Activated naive CD4-positive, alpha-beta T cell treated with Interleukin-2 at 50 U/mL for 16 hours (primary cell): ENCODE measurements at regions not wholly inside any gene's neighbourhood (a gene's known extent, or its start where the extent isn't known, plus 50 kb on each side); places are given as distances from the start of the nearest gene placed in this dataset.
A peak's percentile ranks its signal among the peaks of the same experiment; 100 is the strongest.
"Not testable (repeated sequence)": the region's sequence is repeated elsewhere in the genome, so short reads cannot be mapped to it uniquely, and the experiment has no call there.

ENCODE experiments used
- DNase-seq: peaks from one replicate; pipeline ENCODE4 v3.0.0-alpha.2; 2020

DNA sequence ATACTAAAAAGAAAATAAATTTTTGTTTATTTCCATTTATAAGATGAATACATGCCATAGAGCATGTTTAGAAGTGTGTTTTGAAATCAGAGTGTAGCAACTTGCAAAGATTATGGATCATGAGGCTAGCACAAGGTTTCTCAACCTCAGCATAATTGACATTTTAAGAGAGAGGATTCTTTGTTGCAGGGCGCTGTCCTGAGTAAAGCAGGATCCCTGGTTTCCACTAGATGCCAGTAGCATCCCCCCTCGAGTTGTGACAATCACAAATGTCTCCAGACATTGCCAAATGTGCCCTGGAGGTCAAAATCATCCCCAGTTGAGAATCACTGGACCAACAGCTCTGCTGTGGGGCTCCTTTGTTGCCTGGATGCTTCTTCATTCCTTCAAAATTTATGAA lies 128.5 kb upstream of the RBMS3 start:
- no peak for DNase-seq

DNA sequence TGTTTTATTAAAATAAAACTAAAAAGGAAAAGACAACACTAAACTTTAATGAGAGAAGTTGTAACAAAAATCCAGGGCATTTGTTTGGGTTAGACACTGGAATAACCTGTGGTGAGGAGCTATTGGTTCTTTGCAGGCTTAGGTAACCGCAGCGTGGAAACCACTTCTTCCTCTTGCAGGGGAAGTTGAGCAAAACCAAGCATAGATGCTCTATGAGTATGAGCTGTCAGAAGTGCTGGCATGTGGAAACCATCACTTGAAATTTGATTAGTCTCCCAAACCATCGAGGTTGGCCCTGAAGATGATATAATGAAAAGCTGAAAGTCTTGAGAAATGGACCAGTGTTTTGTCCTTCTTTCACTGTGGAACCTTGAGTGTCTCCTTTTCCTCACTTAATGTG lies 127.1 kb upstream of the RBMS3 start:
- no peak for DNase-seq

DNA sequence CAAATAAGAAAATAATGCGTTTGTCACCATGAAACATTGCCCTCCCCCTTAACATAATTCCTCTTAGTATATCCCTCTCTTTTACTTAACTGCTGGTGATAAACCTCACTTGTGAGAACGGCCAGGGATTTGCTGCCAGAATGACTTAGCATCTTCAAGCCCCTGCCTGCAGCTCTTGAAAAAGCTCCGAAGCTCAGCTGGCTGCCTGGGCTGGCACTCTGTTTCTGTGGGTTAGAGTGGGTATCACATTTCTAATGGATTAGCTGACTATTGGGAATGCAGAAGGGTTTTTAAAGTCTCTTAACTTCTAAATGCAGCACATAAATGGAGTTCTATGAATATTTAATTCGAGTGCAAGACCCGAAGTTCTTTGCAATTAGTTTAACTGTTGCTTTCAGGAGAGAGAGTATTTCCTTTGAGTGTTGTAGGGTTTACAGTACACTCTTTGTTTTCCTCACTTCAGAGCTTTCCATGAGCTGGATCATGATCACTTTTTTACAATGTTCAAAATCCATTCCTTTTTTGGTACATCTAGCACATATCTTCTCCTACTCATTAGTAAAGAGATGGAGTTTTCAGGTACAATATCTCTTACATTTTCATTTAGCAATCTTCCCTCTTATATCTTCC lies 124.7 kb upstream of the RBMS3 start:
- DNase-seq = no peak

DNA sequence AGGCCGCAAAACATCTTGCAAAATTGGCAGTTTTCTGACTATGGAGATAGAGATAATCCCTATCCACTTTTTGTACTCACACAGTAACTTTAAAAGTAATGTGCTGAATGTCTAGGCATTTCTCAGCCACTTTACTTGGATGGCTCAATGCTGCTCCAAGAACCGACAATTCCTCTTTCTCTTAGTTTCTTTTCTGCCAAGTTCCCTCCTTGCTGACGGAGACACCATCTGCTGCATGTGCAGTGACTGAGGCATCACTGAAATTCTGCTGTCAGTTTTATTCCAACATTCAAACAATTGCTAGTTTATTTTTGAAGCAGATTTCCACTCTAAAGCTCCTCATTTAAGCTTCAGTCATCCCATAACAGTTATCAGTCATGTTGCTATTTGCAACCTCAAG lies 116.0 kb upstream of the RBMS3 start:
- DNase-seq = no peak

DNA sequence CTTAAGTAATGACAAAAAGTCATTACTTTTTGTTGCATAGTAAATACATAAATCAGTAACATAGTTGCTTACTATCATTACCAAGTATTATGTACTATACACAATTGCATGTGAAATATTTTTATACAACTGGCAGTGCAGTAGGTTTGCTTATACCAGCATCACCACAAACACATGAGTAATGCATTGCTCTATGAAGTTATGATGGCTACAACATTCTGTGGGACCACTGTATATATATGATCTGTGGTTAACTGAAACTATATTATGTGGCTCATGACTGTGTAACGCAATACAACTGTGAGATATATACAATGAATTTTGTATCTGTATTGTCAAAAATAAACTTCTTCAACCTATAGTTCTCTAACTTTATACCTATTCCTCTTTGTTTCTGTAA lies 113.7 kb upstream of the RBMS3 start:
- DNase-seq = no peak

DNA sequence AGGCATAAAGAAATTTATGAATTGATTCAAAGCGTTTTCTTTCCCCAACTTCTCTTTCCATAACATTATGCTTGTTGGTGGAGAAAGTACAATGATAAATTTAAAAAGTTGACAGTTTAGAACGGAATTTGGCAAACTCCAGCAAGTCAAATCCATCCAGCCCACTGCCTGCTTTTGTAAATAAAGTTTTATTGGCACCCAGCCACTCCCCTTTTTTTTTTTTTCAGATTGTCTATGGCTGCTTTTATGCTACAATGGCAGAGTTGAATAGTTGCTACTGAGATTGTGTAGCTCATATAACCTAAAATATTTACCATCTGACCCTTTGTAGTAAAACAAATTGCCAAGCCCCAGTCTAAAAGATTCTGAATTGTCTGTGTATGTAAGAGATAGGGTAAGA lies 112.8 kb upstream of the RBMS3 start:
- no peak for DNase-seq

DNA sequence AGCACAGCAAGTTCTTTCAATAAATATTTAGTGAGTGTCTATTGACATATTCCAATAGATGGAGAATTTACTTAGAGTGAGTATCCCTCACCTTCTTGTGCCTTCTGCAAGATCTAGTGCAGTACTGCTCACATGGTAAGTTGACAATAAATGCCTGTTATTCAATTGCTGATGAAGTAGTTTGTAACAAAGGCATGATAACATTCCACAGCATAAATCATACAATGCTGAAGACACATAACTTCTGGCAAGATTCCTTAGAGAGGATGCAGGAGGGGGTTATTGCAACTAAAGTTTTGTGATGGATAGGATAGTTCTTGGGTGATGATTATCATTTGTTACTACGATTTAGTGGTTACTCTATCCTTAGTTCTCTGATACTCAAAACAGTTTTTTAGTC lies 112.2 kb upstream of the RBMS3 start:
- no peak for DNase-seq

DNA sequence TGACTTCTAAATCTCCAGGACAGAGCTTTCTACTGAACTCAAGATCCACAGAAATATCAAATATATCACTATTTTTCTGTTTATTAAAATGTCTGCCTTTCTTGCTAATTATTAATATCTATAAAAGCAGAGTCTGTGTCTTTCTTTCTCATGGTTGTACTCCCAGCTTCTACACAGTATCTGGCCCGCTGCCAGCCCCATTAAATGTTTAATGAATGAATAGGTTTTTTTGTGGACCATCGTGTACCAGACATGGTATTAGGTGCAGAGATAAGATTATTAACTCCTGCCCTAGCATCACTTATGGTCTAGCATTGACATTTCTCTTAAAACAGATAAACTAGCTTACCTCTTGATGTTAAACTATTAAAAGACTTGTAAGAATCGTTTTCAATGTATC lies 111.4 kb upstream of the RBMS3 start:
- no peak for DNase-seq

DNA sequence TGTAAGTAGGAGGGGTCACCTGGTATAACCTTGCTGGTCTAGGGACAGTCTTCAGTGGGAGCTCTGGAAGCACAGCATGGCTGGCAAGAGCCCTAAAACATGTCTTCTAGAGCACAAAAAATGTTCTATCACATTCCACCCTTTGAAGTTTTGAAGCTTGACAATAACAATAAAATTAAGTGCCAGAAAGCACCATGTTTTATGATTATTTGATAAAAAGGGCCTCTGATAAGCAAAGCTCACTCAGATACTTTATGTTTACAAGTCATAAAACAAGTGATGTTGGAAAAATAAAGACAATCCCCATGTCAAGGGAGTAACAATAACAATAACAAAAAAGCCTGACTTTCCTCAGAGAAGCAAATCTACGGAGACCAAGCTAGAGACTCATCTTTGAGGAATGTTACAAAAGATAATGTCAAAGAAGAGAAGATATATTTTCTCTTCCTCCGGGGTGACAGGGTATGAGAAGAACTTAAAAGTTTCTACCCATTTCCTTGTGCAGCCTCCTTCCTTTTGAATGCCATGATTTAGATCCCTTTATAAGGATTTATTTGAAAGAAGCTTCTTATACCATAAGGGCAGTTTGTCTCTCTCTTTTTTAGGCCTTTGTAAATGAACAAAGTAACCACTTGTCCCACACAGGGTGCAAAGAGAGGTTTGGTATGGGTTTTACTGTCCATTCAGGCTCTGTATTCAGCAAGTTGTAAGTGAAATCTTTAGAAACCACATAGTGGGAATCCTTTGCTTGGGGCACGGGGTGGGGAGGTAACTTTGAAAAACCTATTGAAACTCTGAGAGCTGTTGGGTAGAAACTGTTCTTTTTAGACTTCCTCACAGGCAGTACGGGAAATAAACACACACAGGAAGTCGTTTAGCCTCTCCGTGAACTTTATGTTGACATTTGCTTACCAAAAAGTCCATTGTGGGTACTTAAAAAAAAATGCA lies 109.6 kb upstream of the RBMS3 start:
- no peak for DNase-seq

DNA sequence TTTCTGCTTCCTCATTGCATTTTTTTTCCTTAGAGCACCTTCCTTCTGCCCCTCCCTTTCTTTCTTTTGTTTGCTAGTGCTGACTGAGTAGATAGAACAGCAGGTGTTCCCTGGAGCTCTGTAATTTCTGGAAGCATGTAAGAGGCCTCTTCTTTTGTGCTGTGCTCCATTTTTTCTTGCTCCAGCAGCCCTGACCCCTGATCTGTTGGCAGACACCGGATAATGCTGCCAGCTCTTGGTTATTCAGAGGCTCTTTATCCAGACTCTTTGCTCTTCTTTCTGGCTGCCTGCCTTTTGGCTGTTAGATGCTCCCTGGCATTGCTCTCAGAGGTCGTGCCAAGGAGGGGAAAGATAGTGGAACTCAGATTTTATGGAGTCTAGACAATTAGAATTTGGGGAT lies 104.4 kb upstream of the RBMS3 start:
- no peak for DNase-seq

DNA sequence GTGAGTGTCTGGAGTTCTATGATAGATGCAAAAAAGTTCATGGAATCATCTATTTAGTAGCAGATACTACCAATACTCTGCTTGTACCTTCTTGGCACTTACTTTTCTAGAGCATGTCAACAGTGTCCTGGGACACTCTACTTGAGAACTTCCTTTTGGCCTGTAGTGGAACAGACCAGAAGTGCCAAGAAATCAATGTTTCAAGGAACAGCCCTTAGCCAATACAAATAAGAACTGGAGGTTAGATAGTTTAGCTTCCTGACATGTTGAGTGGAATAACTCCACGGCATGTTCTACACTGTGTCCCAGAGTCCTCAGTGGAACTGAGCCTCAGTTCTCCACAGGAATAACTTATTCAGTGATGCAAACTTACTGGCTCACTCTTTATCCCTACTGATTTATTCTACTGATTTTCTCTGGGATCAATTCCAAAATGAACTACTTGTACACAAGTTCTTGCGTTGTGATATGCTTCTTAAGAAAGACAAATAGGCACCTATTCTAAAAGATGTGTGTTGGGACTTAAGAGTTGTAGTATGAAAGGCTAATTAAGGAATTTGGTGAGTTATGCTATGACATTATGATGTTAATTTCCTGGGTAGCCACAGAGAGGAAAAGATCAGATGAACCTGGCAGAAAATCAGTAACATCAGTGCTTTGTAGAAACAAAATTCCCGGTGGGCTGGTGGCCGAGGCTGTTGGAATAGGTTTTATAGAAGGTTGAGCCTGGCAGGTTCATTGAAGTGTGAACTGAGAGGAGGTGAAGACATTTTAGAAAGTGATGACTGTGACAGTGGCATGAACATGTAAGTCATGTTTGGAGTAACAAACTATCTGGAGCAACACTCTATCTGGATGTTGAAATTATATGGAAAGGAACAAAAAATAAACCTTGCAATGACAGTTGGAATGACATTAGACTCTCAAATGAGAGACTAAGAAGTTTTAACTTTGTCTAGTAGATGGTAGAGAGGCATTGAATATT lies 101.8 kb upstream of the RBMS3 start:
- no peak for DNase-seq

DNA sequence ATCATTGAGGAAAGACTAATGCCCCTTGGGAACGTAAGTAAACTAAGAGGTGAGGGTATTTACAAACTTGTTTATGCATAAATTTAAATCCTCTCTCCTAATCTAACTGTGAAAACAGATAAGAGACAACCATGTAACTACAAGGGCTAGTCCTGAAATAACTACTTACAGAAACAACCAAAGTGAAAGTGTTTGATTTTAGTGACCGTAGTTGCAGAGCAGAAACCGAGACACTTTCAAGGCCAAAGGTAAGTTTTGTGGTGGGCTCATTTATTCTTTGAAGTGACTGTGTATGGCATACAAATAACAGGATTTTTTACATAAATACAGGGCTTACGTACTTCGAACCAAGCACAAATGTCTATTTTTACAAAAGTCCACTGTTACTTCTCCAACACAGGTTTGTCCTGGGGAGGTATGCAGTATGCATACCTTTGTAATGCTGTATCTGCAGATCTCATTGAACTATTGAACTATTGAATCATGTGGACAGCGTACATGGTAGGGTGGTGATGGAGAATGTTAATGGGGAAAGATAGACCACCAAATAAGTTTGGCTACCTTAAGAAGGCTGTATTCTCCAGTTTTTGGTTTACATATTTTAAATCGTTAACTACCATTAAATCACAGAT lies 99.6 kb upstream of the RBMS3 start:
- DNase-seq = no peak

DNA sequence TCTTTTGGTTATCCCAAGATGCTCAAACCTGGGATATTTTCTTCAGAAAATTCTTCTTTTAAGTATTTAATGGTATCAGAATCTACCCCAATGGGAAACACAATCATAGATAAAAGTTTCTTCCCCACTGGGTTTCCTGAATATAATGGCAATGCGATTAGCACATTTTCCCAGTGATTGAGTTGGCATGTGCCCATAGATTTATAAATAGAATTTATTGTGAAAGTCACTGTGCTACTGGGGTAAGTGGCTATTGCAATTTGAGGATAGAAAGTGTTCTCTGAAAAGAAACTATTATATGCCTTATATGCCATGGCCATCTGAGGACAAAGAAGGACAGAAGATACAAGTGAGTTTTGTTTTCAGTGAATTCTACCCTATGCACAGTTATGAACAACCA lies 99.0 kb upstream of the RBMS3 start:
- no peak for DNase-seq

DNA sequence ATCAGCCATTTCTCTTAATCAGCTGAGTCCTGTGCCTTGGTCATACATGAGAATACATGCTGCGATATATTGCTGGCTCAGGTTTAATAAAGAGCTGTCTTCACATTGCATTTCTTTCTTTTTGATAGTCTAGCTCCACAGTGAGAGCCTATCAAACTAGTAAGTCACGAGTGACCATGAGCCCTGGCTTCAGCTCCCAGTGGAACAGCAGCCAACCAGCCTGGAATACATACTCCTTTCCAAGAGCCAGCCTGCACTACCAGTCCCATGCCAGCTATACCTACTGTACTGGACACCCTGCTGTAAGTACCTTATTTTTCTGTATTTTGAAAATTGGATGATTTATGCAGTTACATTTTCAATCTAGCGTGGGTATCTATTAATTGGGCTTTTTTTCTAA lies 98.0 kb upstream of the RBMS3 start:
- DNase-seq = not testable (repeated sequence)

DNA sequence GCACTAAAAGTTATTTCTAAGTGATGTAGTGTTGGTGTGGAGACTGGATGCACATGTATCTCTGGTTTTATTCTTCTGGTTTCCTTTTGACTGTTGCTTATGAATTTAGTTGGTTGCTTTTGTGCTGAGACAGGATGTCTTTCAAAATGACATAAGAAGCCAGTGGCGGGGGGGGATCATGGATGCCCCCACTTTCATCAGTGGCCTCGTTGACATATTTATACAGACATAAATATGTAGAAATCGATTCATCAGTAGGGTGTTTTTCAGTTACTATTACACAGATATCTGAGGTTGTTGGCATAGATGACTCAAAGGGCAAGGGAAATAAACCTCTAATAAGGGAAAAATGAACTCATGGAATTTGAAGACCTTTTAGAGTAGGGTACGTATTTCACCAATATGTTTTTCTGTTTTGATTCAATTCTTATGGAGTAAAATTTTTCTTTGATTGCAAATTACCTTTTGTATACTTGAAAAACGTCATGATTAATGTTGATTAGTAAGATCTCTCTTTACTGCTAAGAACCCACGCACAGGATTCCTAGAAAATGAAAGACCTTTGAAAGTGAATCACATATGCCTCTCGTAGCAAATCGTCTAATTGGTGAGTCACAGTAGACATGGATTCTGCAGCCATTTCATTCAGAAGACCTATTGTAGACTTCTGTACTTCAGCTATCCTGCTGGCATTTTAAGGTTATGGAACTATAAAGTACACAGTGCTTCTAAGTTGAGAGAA lies 97.4 kb upstream of the RBMS3 start:
- peak; percentile 24 for DNase-seq

DNA sequence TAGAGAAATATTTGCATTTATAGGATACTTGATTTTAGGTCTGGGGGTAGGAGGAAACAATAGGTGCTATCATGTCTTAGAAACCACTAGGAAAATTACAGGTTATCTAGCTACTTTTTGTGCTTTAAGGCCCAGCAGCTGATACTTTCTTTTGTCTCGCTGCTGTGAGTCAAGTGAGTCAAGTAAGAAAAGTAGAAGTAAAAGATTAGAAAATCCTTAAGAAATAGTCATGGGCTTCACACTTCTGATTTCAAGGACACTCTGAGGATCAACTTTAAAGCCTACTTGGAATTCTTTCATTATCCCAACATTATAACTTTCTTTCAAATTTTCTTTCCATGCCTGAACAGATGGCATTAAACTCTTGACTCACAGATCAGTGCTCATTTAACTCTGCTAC lies 95.2 kb upstream of the RBMS3 start:
- no peak for DNase-seq

DNA sequence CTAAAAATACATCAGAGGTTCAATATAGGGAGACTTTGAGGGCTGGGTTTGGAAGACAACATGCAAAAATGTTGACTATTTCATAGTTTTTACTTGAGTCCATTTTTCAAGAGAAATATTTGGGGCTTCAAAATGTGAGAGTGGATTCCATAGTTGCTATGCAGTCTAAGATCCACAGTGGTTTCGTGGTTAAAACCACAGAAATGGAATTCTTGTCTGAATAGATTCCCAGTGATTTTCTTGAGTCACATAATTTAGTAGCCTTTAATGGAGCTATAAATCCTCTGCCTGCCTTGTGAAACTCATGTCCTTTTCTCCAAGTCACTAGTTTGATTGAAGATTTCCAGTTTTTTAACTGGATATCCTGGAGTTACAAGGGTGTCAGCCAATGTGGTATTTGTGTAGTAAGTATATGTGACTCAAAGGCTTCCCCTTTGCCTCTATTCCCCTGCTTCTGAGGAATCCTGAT lies 94.7 kb upstream of the RBMS3 start:
- DNase-seq = no peak

DNA sequence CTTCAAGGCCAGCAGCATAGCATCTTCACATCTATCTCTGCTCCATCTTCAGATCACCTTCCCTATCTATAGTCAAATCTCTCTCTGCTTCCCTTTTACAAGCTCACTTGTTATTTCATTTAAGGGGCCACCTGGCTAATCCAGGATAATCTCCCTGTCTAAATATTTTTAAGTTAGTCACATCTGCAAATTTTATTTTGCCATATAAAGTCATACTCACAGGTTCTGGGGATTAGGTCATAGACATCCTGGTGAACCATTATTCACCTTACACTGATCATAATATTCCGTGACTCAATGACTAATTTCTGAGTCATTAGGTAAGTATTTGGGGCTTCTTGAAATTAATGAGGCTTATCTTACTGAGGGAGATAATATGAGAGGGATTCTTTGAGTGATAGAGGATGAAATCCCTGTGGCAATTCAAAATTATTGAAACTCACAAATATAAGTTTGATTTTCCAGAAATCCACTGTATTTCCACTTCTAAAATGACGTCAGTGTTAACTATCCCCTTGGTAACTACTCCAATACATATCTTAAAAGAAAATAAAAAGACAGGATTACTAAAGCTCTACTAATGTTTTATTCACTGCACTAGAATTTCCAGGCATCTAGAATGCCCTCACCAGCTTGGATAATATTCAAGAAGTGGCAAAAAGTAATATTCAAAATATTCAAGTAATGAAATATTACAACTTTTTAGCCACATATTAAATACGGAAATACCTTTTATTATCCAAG lies 93.7 kb upstream of the RBMS3 start:
- no peak for DNase-seq

DNA sequence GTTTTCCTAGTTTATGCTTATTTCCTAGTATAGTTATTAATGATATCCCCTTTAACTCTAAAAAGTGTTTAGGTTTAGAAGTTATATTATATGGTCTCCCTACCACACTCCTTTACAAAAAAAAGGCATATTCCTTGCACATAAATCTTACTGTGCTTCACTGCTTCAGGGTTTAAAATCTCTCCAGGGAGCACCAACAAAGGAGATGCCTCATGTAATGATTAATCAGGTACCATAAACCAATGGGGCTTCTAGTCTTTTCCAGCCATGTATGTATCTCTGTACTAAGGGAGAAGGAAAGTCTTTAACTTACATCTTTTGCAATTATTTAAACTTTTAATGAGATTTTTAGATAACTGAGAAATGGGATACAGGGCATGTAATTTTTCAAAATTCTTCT lies 91.5 kb upstream of the RBMS3 start:
- DNase-seq = no peak

DNA sequence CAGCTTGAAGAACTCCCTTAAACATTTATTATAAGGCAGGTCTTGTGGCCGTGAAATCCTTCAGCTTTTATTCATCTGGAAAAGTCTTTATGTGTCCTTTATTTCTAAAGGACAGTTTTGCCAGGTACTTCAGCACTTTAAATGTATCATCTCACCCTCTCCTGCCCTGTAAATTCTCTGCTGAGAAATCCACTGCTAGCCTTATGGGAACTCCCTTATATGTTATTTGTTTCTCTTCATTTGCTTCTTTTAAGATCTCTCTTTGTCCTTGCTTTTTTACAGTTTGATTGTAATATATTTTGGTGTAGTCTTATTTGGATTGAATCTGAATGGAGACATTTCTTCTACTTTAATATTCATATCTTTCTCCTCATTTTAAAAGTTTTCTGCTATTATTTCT lies 86.7 kb upstream of the RBMS3 start:
- no peak for DNase-seq

DNA sequence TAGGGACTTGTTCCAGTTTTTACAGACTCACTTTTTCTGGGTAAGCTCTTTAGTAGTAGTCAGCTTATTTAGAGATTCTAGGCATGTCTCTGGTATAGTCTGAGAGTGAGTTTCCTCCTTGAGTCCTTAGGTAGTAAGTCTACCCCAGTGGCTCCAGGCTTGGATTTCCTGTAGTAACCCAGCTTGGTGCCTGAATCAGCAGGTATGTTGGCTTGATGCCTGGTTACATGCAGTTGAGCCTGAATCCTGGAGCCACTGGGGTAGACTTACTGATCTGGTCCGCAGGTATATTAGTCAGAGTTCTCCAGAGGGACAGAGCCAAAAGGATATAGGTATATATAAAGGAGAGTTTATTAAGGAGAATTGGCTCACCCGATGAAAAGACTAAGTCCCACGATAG lies 85.8 kb upstream of the RBMS3 start:
- no peak for DNase-seq
